ENCODE measurements at regions not wholly inside any gene's neighbourhood (a gene's known extent, or its start where the extent isn't known, plus 50 kb on each side); places are given as distances from the start of the nearest gene placed in this dataset.

DNA sequence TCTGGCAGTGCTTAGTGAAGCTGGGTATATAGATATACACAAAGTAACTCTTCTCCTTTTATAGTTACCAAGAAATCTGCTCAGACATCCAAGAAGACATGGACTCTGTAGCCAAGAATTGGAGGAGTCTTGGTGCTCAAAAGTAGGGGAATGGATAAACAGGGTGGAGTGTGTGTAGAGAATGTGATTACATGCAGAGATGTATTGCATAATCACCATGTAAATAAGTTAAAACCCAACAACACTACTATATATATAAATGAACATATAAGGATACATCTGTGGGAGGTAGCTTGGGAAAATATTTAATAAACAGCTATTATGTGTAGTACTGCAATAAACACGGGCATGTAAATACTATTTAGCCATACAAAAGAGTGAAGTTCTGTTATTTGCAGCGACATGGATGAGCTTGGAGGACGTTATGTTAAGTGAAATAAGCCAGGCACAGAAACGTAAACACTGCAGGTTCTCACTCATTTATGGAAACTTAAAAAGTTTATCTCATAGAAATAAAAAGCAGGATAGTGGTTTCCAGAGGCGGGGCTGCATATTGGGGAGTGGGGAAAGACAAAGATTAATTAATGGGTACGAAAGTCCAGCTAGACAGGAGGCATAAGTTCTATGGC lies 207.5 kb downstream of the TENT4A start:
- DNase-seq (ENCODE audit: low read depth in 2 of 2), result no peak

GRCh38 chr5:6926491-6927038 lies 213.3 kb downstream of the TENT4A start:
- DNase-seq (ENCODE audit: low read depth in 2 of 2), result no peak

- no peak for DNase-seq (ENCODE audit: low read depth in 2 of 2)
These were observed 222.8 kb downstream of the TENT4A start for GRCh38 chr5:6936031-6936430.

GRCh38 chr5:6937677-6938076 lies 224.4 kb downstream of the TENT4A start:
- no peak for DNase-seq (ENCODE audit: low read depth in 2 of 2)

- DNase-seq (ENCODE audit: low read depth in 2 of 2), result no peak
These were observed 228.4 kb downstream of the TENT4A start for GRCh38 chr5:6941631-6942030.

DNA sequence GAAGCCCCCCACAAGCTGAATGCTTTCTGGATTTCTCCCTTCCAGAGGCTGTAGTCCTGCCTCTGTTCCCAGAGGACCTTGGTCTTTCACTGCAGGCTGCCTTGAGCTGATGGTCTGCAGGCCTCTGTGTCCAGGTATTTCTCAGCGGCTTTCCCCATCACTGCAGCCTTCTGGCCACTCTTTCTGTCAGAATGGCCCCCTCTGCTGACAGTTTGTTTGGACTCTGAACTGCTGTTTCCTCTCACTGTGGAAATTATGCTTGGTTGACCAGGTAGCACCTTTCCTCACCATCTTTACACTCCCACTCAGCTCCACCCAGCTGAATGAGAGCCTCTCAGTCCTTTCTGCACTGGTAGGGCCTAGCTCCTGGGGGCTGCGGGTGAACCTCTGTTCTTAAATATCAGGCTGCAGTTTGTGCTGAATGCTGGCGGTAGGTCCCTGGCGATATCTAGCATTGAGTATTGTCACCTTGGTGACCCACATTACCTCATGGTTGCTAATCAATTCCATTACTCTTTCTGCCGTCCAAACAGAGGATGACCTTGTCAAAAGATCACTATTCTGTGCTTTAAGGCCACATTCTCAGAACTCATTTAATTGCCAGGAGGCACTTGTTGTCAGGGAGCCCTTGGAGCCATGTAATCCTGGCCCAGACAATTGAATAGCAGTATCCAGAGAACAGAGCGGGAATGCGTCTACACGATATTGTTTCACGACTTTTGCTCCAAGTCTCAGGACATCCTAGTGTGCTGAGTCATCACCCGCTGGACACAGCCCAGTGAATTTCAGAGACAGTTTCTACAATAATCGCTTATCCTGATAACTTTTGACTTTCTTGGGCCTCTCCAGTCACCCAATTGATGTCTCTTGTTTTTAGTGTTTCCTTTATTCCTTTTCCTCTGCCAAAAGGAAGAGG lies 230.2 kb downstream of the TENT4A start:
- DNase-seq (ENCODE audit: low read depth in 2 of 2), result no peak

GRCh38 chr5:6948562-6948961 lies 235.3 kb downstream of the TENT4A start:
- DNase-seq (ENCODE audit: low read depth in 2 of 2), result no peak

DNA sequence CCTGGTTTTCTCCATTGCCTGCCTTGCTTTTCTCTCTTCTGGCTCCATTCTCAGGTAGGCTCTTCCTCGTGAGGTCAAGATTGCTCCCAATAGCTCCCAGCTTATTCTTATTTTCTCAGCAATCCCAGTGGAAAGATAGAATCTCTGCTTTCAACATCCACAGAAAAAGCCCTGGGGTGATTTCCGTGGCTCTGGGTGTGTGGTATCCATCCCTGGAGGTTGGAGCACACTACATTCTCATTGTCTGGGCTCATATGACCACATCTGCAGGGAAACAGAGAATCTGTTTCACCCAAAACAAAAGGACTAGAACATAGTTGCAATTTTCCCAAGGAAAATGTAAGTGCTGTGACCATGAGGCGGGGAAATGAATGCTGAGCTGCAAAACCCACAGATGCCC lies 236.0 kb downstream of the TENT4A start:
- no peak for DNase-seq (ENCODE audit: low read depth in 2 of 2)

DNA sequence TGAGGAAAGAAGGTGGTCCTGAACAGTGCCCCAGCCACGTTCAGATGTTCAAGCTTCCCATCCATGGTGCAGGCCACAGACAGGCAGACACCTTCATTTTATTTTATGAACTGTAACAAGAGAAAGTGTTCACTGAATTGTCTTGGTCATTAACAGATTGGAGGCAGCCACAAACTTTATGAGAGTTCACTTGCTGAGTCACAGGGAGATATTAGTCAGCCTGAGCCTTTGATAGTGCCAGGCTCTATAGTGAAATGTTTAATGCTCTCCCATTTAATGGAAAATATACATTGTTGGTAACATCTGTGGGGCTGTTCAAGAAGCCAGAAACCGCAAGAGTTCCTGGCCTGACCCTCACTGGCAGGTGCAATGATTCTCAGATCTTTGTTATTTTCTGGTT lies 237.0 kb downstream of the TENT4A start:
- DNase-seq (ENCODE audit: low read depth in 2 of 2), result no peak

DNA sequence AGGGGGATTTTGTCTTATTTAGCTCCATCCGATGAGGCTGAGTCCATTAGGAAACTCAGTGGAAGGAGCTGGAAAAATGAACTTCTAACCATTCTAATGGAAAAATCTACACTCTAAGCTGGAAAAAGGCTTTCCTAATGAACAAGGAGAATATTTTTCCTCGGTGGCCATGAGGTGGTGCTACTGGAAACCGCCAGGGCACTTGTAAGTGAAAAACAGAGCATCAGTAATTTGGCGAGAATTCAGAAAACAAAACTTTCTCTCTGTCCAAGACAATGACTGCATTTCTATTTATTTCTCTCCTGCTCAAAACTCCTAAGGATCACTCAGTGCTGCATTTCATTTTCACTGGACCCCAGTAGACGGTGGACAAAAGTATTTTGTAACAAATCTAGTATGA lies 237.6 kb downstream of the TENT4A start:
- DNase-seq (ENCODE audit: low read depth in 2 of 2), result no peak

DNA sequence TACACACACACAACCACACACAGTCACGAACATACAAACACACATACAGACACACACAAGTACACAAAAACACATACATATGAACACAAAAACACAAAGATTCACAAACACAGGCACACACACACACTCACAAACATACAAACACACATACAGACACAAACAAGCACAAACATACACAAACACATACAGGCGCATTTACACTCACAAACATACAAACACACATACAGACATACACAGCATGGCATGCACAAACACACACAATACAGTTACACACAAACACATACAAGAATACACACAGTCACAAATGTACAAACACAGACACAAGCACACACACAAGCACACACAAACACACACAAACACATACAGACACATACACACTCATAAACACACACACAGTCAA lies 247.9 kb downstream of the TENT4A start:
- no peak for DNase-seq (ENCODE audit: low read depth in 2 of 2)

DNA sequence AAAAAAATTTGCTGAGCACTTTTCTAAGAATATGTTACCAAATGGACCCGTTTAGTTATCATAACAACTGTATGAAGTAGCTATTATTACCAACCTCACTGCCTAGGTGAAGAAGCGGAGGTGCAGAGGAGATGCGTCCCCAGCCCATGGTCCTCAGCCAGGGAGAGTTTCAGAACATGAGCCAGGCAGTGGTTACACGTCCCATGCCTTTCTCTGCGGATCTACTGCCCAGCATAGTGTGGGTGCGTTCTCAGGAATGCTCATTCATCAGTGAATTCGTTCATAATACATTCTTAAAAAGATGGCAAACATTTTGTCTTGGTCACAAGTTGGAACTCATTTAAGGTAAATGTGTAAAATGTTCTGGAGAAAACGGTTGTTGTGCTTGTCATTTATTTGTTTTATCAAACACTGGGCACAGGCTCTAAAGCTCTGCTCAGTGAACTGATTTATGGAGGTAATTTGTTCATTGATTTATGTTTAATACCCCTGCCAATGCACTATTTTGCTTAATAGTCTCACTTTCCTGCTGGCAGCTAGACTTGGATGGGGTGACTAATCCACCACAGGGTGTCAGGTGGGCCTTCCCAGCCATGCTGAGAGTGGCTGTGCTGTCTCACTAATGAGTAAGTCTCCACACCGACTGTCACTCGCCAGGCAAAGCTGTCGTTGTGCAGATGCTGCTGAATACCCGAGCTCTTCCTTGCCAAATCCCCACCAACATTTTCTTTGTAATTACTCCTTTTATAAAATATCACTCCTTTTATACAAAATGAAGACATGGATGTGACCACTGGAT lies 248.8 kb downstream of the TENT4A start:
- no peak for DNase-seq (ENCODE audit: low read depth in 2 of 2)

DNA sequence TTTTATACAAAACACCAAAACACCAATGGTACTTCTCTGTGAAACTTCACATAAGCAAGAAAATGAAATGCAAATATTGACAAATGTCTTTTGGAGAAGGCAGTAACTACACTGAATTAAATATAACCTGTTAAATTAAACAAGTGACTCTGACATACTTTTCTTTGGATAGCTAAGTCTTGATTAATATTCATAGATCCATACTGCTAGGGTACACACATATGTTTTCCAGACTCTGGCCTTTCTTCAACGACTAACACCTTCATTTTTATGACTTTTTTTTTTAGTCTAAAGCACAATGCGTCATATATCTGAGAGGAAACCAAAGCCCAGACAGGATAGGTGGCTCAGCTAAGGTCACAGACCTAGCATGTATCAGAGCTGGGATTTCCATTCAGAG lies 263.7 kb downstream of the TENT4A start:
- no peak for DNase-seq (ENCODE audit: low read depth in 2 of 2)

DNA sequence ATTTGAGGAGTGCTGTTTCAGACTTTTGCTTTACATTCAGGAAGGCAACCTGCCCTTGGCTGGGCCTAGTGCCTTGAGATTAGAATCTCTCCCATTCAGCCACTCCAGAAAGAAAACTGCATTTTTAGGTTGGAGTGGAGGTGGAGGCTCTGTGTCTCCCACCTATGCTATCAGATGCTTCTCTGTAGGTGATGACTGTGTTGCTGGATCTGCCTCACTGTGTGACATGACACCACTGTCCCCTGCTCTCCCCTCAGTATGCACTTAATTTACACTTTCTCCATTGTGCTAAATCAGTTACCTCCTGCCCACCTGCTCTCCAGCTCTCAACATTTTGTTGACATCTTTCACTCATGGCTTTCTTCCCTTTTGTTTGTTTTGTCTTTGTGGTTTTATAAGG lies 265.8 kb downstream of the TENT4A start:
- DNase-seq (ENCODE audit: low read depth in 2 of 2), result no peak

GRCh38 chr5:6989230-6989629 lies 276.0 kb downstream of the TENT4A start:
- DNase-seq (ENCODE audit: low read depth in 2 of 2), result no peak

GRCh38 chr5:6994097-6994496 lies 280.9 kb downstream of the TENT4A start:
- DNase-seq (ENCODE audit: low read depth in 2 of 2), result no peak

GRCh38 chr5:6995115-6995514 lies 281.9 kb downstream of the TENT4A start:
- no peak for DNase-seq (ENCODE audit: low read depth in 2 of 2)

DNA sequence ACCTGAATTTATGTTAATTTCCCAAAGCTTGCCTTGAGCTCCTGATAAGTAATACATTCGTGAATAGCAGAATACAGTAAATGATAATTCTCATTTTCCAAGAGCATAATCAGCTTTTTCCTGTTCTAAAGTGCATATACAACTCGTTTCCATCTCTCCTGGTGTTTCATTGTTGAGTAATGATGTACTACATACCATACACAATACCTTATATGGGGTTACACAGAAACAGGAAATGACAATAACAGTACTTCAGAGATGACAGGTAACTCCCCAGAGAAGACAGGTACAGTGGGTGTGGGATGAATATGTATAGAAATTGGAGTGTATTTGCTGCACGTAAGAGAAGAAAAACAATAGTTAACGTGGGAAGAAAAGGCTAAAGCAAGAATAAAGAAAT lies 287.1 kb downstream of the TENT4A start:
- DNase-seq (ENCODE audit: low read depth in 2 of 2), result no peak

GRCh38 chr5:7010591-7010990 lies 297.4 kb downstream of the TENT4A start:
- no peak for DNase-seq (ENCODE audit: low read depth in 2 of 2)

- no peak for DNase-seq (ENCODE audit: low read depth in 2 of 2)
These were observed 298.8 kb downstream of the TENT4A start for GRCh38 chr5:7012057-7012456.

GRCh38 chr5:7014611-7015010 lies 301.4 kb downstream of the TENT4A start:
- no peak for DNase-seq (ENCODE audit: low read depth in 2 of 2)

GRCh38 chr5:7015586-7016256 lies 302.5 kb downstream of the TENT4A start:
- DNase-seq (ENCODE audit: low read depth in 2 of 2), result no peak
